HG03342 (cell line): ENCODE measurements at regions not wholly inside any gene's neighbourhood (a gene's known extent, or its start where the extent isn't known, plus 50 kb on each side); places are given as distances from the start of the nearest gene placed in this dataset.

Experiments
- ATAC-seq: cut with Tn5 transposase; IDR thresholded peaks from one replicate; pipeline ENCODE4 v1.9.1; 2021; ENCODE audit warnings: mild to moderate bottlenecking, moderate library complexity; ENCODE audit not compliant: unreplicated experiment

DNA sequence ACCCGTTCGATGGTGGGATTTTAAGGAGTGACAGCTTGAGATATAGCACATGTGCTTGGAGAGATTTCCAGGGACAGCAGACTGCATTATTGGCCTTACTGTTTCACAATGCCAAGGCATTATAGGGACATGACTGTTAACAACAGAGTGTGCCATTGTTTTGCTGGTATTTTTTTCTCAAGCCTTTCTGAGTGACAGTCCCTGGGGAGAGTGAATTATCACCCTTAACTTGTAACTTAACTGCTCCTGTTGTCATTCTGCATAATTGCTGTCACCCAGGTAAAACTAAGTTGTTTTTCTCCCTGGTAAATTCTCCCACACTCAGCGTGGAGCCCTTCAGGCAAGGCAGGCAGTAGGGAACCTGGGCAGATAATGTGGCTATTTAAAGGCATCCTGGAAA is 989.2 kb upstream of the LCORL start:
- no peak for ATAC-seq

DNA sequence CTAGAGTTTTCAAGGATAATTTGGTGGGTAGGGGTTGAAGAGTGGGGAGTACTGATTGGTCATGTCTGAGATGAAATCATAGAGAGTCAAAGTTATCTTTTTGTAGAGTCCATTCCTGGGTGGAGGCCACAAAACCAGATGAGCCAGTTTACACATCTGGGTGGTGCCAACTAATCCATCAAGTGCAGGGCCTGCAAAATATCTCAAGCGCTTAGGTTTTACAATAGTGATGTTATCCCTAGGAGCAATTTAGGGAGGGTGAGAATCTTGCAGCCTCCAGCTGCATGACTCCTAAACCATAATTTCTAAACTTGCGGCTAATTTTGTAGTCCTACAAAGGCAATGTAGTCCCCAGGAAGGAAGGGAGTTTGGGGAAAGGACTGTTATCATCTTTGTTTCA is 988.3 kb upstream of the LCORL start:
- no peak for ATAC-seq

- no peak for ATAC-seq
Measured at GRCh38 chr4:19005211-19005610, 983.7 kb upstream of the LCORL start.

DNA sequence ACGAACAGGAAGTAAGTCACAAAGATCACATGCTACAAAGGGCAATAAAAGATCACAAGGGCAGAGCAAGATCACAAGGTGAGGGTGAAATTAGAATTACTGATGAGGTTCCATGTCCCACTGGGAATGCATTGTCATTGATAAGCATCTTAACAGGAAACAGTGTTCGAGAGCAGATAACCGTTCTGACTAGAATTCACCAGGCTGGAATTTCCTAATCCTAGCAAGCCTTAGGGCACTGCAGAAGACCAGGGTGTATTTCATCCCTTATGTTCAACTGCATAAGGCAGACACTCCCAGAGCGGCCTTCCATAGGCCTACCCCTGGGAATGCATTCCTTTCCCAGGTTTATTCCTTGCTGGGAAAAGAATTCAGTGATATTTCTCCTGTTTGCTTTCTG is 980.6 kb upstream of the LCORL start:
- ATAC-seq: no peak

DNA sequence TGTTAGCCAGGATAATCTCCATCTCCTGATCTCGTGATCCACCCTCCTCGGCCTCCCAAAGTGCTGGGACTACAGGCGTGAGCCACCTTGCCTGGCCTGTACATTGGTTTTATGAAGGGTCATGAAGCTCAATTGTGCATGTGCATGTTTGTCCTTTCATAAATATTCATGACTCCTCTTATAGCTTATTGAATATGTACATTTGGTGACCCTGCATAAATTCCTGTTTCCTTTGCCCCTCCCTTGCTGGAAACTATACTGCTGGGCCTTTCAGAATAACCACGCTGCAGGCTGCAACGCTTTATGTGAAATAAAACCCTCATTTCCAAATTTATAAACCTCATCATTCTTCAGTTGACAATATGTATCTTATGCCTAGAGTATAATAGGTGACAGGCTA is 978.0 kb upstream of the LCORL start:
- ATAC-seq: no peak

GRCh38 chr4:18981234-18981615 is 959.7 kb upstream of the LCORL start:
- ATAC-seq: no peak

DNA sequence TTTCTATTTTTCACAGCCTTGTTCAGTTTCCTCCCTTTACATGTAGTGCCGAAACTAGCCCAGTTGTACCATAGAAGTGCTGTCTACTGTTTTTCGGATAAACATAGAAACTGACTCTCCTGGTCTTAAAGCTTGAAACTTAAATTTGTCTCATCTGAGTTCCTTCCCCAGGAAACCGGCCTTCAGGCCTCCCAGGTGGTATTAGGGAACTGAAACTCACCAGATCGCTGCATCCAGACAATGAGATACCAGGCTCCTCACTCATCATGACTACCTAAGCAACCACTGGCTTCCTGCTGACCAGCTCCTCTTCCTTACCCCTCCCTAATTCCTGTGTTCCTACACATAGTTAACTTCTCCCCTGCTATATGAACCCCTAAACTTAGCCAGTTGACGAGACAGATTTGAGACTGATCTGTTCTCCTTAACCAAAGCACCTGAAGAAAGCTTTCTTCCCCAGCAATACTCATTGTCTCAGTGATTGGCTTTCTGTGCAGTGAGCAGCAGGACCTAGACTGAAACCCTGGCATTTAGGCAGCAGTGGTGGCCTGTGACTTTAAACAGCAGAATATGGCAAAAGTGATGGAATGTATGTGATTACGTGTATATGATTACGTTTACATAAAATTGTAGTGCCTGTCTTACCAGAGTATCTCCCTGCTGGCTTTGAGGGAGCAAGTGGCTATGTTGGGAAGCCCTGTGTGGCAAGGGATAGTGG is 959.1 kb upstream of the LCORL start:
- peak; percentile 97 for ATAC-seq

DNA sequence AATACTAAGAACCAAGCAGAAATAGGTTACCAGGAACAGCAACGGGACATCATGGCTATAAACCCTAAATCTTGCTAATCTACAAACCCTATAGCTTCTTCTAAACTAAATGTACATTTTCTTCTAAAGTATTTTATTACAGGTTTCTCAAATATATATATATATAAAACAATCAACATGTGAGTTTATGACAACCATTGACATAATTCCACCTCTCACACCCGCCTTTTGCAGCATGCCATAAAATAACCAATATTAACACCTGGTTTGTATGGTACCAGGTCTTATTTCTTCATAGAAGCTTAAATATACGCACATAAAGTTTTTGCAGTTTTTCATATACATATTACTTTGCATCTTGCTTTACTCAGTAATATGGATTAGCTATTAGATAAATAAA is 955.3 kb upstream of the LCORL start:
- ATAC-seq: no peak

- no peak for ATAC-seq
Measured at GRCh38 chr4:18975916-18976808, 954.6 kb upstream of the LCORL start.

GRCh38 chr4:18973296-18973695 is 951.7 kb upstream of the LCORL start:
- no peak for ATAC-seq

- no peak for ATAC-seq
Measured at GRCh38 chr4:18961879-18962278, 940.3 kb upstream of the LCORL start.

GRCh38 chr4:18961266-18961665 is 939.7 kb upstream of the LCORL start:
- no peak for ATAC-seq

DNA sequence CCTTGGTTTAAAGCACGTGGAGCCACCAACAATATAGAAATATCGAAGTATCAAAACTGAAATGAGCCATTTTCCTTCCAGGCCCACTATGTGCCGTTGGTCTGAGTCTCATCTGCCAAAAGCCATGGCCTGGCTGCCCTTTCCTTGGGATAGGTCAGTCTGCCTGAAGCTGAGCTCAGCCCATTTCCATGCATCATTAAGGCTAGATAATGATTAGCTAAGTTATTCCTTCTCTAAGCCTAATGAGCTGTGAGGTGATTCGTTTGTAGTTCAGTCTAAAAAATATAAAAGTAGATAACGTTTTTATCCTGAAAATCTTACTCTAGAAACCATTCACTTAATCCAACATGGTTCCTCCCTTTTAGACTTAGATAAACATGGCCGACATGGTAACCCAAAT is 936.2 kb upstream of the LCORL start:
- no peak for ATAC-seq

GRCh38 chr4:18954538-18954937 is 933.0 kb upstream of the LCORL start:
- ATAC-seq: no peak

DNA sequence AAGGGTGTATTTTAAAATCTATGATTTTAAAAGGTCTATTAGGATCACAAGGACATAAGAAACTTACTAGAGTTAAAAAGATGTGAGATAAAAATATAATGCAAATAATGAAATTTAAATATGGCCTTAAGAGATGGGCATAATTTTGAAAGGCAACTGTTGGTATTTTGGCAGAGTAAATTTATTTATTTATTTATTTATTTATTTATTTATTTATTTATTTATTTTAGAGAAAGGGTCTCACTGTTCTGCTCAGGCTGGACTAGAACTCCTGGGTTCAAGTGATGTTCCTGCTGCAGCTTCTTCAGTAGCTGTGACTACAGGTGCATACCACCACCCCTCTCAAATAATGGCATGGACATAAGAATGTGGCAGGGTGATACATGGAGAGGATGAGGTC is 932.1 kb upstream of the LCORL start:
- no peak for ATAC-seq

GRCh38 chr4:18945464-18945863 is 923.9 kb upstream of the LCORL start:
- no peak for ATAC-seq

DNA sequence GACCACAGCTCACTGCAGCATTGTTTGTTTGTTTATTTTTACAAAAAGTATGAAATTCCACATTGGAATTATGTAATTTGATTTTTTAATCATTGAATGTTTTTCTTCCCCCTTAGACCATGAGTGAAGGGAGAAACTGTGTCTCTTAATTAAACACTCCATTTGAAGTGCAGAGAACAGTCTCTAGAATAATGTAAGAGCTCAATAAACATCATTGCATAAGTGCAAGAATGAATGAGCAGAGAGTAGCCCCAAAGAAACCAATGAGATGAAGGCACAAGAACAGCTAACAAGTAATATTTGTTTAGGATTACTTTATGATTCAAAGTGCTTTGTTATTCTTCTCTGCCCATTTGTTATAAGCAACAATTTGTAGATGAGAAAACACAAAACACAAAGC is 921.3 kb upstream of the LCORL start:
- no peak for ATAC-seq

GRCh38 chr4:18938343-18939099 is 917.0 kb upstream of the LCORL start:
- ATAC-seq: no peak

- no peak for ATAC-seq
Measured at GRCh38 chr4:18937746-18938145, 916.2 kb upstream of the LCORL start.

DNA sequence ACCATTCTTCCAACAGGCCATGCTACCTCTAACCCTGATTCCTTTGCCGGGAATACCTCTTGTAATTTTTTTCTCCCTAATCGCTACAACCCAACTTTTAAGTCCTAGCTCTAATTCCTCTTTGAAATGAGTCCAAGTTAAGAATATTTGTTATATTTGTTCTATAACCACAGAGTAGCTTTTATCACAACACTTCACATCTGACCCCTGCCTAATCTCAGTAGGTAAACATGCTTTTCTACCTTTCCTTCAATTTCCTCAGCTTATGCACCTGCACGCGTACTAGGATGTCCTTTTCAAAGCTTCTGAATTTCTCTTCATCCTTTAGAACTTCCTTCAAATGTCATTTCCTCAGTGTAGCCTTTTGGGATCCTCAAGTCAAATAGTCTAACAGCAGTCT is 915.5 kb upstream of the LCORL start:
- ATAC-seq: no peak

GRCh38 chr4:18935659-18936345 is 914.2 kb upstream of the LCORL start:
- no peak for ATAC-seq
